DOHH2 (cell line): ENCODE measurements at regions not wholly inside any gene's neighbourhood (a gene's known extent, or its start where the extent isn't known, plus 50 kb on each side); places are given as distances from the start of the nearest gene placed in this dataset.

ENCODE experiments used
- H3F3A ChIP-seq: fragments of 200-600 bp; sonication (generic), shearing (Covaris generic); 2 replicates; pipeline ENCODE4 v1.6.0; 2016; ENCODE audit warnings: antibody characterized with exemption, mild to moderate bottlenecking; ENCODE audit not compliant: control insufficient read depth, insufficient read depth
- H3K27ac ChIP-seq: fragments of 200-600 bp; sonication (generic); 2 replicates; pipeline ENCODE4 v1.5.1; 2014; ENCODE audit warnings: low read depth, mild to moderate bottlenecking, low read length, moderate library complexity
- H3K27me3 ChIP-seq: fragments of 200-600 bp; sonication (generic); 2 replicates; pipeline ENCODE4 v1.6.1; 2014; ENCODE audit warnings: mild to moderate bottlenecking, low read length, mixed read lengths; ENCODE audit not compliant: control insufficient read depth
- H3K36me3 ChIP-seq: fragments of 200-600 bp; sonication (generic); 2 replicates; pipeline ENCODE4 v1.6.1; 2014; ENCODE audit warnings: mild to moderate bottlenecking, low read length, moderate library complexity, mixed read lengths; ENCODE audit not compliant: control insufficient read depth
- H3K4me1 ChIP-seq: fragments of 200-600 bp; sonication (generic); 2 replicates; pipeline ENCODE4 v1.6.1; 2014; ENCODE audit warnings: mild to moderate bottlenecking, low read length, mixed read lengths; ENCODE audit not compliant: control insufficient read depth
- H3K4me2 ChIP-seq: fragments of 200-600 bp; sonication (generic); 2 replicates; pipeline ENCODE4 v1.6.0; 2014; ENCODE audit warnings: mild to moderate bottlenecking, low read length, moderate library complexity
- H3K4me3 ChIP-seq: fragments of 200-600 bp; sonication (generic); 2 replicates; pipeline ENCODE4 v1.5.1; 2014; ENCODE audit warnings: mild to moderate bottlenecking, low read length, mixed read lengths
- H3K79me2 ChIP-seq: fragments of 200-600 bp; sonication (generic); 2 replicates; pipeline ENCODE4 v1.6.1; 2014; ENCODE audit warnings: mild to moderate bottlenecking, low read length, mixed read lengths; ENCODE audit not compliant: control insufficient read depth
- H3K9me2 ChIP-seq: fragments of 200-600 bp; sonication (generic); replicated peaks from 2 replicates; pipeline ENCODE4 v1.6.1; 2014; ENCODE audit warnings: mild to moderate bottlenecking, low read length, mixed read lengths; ENCODE audit not compliant: control insufficient read depth
- H3K9me3 ChIP-seq: fragments of 200-600 bp; sonication (generic); 2 replicates; pipeline ENCODE4 v1.6.1; 2014; ENCODE audit warnings: antibody characterized with exemption, low read length, mixed read lengths; ENCODE audit not compliant: control insufficient read depth, insufficient read depth
- H4K20me1 ChIP-seq: fragments of 200-600 bp; sonication (generic); 2 replicates; pipeline ENCODE4 v1.6.0; 2014; ENCODE audit warnings: low read depth, mild to moderate bottlenecking, antibody characterized with exemption, low read length, moderate library complexity; ENCODE audit not compliant: control insufficient read depth, insufficient read depth
- EZH2phosphoT487 ChIP-seq: fragments of 200-600 bp; sonication (generic); IDR thresholded peaks from 2 replicates; pipeline ENCODE4 v1.6.1; 2017; ENCODE audit warnings: borderline replicate concordance, mild to moderate bottlenecking, antibody characterized with exemption, low read length, moderate library complexity, mixed read lengths
- TF ChIP-seq, protein P1 (sequence below): fragments of 200-600 bp; sonication (generic); IDR thresholded peaks from one replicate; pipeline ENCODE4 v1.5.1; 2014; ENCODE audit warnings: antibody characterized with exemption, mild to moderate bottlenecking, low read depth, low read length; ENCODE audit not compliant: poor library complexity, severe bottlenecking

- TF ChIP-seq, protein P1, sequence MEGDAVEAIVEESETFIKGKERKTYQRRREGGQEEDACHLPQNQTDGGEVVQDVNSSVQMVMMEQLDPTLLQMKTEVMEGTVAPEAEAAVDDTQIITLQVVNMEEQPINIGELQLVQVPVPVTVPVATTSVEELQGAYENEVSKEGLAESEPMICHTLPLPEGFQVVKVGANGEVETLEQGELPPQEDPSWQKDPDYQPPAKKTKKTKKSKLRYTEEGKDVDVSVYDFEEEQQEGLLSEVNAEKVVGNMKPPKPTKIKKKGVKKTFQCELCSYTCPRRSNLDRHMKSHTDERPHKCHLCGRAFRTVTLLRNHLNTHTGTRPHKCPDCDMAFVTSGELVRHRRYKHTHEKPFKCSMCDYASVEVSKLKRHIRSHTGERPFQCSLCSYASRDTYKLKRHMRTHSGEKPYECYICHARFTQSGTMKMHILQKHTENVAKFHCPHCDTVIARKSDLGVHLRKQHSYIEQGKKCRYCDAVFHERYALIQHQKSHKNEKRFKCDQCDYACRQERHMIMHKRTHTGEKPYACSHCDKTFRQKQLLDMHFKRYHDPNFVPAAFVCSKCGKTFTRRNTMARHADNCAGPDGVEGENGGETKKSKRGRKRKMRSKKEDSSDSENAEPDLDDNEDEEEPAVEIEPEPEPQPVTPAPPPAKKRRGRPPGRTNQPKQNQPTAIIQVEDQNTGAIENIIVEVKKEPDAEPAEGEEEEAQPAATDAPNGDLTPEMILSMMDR, result no peak
- no peak for TF ChIP-seq EZH2phosphoT487
- no peak overlapping the region for H3K4me2 ChIP-seq
These were observed 650.6 kb downstream of the ZPLD1 start for GRCh38 chr3:103085465-103085864.

DNA sequence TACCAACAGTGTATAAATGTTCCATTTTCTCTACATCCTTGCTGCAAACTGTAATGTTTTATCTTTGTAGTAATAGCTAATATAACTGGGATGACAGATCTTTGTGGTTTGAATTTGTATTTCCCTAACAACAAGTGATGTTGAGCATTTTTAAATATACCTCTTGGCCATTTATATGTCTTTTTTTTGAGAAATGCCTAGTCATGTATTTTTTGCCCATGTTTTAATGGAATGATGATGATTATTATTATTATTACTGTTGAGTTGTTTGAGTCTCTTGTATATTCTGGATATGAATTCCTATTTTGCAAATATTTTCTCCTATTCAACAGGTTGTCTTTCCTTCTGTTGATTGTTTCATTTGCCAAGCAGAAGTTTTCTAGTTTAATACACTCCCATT is 654.9 kb downstream of the ZPLD1 start:
- Histone ChIP-seq H3K27me3 (no peaks in the 10 kb centered on the region), H3K9me2 (no peaks in the 10 kb centered on the region), H3K79me2 (no peaks in the 10 kb centered on the region), H3K36me3 (no peaks in the 10 kb centered on the region), H3K9me3 (no peaks in the 10 kb centered on the region), H4K20me1 (no peaks in the 10 kb centered on the region), H3F3A (no peaks in the 10 kb centered on the region), H3K4me3 (no peak overlapping the region), H3K27ac (no peak overlapping the region), H3K4me1 (no peaks in the 10 kb centered on the region), H3K4me2 (no peak overlapping the region)
- TF ChIP-seq EZH2phosphoT487, result no peak
- TF ChIP-seq, protein P1, result no peak

More at GRCh38 chr3:103085465-103085864, 650.6 kb downstream of the ZPLD1 start:
- Histone ChIP-seq H4K20me1 (no peaks in the 10 kb centered on the region), H3K79me2 (no peaks in the 10 kb centered on the region), H3K4me1 (no peaks in the 10 kb centered on the region), H3K27me3 (no peaks in the 10 kb centered on the region), H3K27ac (no peak overlapping the region), H3K9me2 (no peaks in the 10 kb centered on the region), H3K36me3 (no peaks in the 10 kb centered on the region), H3K9me3 (no peaks in the 10 kb centered on the region), H3F3A (no peaks in the 10 kb centered on the region), H3K4me3 (no peak overlapping the region)

DNA sequence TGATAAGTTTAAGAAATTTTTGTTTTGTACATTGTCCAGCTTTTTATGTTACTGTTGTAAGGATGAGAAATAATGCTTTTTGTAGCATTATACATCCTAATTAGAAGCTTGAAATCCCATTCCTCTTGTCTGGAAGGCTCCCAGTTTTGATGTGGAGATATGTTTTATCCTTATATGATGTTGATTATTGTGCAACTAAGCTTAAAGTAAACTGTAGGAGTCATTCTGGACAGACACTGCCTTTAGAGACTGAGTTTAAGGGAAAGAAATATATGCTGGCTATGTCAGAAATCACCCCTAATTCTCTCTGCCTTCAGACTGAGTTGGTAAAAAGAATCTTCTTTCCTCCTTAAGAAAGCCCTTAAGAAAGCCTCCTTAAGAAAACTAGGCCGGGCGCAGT is 670.4 kb downstream of the ZPLD1 start:
- H3K4me3 ChIP-seq, result no peak overlapping the region
- no peaks in the 10 kb centered on the region for H3K4me1 ChIP-seq
- H4K20me1 ChIP-seq, result no peaks in the 10 kb centered on the region
- TF ChIP-seq, protein P1, result no peak
- TF ChIP-seq EZH2phosphoT487, result no peak
- no peak overlapping the region for H3K27ac ChIP-seq
- H3K36me3 ChIP-seq, result no peaks in the 10 kb centered on the region
- H3K9me2 ChIP-seq, result no peaks in the 10 kb centered on the region
- H3K27me3 ChIP-seq, result no peaks in the 10 kb centered on the region
- no peaks in the 10 kb centered on the region for H3K79me2 ChIP-seq
- H3K4me2 ChIP-seq, result no peak overlapping the region
- H3F3A ChIP-seq, result no peaks in the 10 kb centered on the region
- no peaks in the 10 kb centered on the region; the same call in 1 of the 2 replicates for H3K9me3 ChIP-seq
